AG20443 (cell line): ENCODE measurements at regions not wholly inside any gene's neighbourhood (a gene's known extent, or its start where the extent isn't known, plus 50 kb on each side); places are given as distances from the start of the nearest gene placed in this dataset.
A peak's percentile ranks its signal among the peaks of the same experiment; 100 is the strongest.

ENCODE experiments used
- DNase-seq: peaks from one replicate; pipeline ENCODE4 v3.0.0; 2012; ENCODE audit warnings: low spot score, mixed read lengths

GRCh38 chr2:66849153-66849755, 414.3 kb downstream of the MEIS1 start:
- DNase-seq: no peak

- DNase-seq: no peak
Measured at GRCh38 chr2:66850376-66850775, 415.5 kb downstream of the MEIS1 start.

DNA sequence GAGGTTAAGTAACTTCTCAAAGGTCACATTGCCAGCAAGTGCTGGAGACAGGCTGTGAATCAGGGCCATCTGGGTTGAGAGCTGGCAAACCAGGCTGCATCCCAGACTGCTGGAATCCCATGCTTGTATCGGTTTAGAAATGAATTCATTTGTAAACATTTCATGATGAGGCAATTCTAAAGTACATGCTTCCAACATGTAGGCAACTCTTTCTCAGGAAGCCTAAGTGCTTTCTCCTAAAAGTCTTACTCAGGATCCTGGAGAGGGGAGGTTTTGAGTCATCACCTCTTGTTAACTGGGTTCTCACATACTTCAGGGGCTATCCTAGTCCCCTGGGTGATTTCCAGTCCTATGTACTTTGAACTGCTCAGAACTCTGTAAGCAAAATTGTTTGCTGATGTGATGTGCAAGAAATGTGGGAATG, 416.5 kb downstream of the MEIS1 start:
- peak; percentile 78 for DNase-seq

GRCh38 chr2:66852953-66853352, 418.0 kb downstream of the MEIS1 start:
- DNase-seq: no peak

DNA sequence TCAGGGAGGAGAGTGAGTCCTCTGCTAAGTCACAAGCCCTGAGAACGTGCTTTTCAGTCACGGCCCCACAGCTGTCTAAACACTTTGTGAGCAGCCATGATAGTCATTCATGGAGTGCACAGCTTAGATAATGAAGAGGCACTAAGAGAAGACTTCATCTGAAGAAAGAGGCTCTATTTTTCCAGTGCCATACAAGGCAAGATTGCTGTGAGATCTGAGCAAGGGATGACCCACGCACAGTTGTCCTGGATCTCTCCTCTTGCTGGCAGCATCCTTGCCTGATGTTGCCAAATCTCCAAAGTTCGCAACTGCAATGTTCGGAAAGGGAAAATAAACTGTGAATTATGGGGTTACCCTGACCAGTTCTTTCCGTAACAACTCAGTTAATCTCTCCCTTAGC, 418.7 kb downstream of the MEIS1 start:
- no peak for DNase-seq

DNA sequence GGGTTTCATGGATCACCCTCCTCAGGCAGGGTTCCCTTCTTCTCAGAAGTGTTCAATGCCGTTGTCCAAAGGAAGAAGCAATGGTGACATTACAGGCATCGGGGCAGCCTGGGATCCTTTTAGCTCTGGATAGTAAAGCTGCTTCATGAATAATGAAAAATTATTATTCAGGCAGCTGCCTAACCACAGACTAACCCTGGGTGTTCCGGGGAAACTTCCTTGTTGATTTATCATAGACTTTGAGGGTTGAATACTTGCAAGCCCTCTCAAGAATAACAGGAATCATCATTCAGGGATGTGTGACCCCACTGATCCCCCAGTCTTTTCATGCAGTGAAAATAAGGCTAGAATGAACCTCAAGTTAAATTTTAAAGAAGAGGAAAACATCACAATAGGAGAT, 419.4 kb downstream of the MEIS1 start:
- DNase-seq: no peak

GRCh38 chr2:66862885-66863650, 428.1 kb downstream of the MEIS1 start:
- peak; percentile 67 for DNase-seq

DNA sequence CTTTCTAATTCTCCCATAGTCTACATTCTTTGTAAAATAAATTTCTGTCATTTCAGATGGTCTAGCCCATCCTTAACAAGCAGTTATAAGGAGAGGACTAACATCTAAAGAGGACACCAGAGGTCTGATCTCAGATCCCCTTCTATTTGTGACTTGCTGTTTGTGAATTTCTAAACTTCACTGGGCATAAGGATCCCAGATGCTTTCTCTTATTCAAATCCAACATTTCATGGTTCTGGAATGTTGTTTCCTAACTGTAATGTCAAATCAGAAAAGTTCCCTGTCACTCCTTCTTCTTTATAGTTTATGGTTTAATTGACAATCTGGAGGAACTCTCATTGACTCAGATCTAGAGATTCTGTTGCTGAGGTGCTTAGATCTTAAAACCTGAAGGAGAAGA, 430.2 kb downstream of the MEIS1 start:
- no peak for DNase-seq

DNA sequence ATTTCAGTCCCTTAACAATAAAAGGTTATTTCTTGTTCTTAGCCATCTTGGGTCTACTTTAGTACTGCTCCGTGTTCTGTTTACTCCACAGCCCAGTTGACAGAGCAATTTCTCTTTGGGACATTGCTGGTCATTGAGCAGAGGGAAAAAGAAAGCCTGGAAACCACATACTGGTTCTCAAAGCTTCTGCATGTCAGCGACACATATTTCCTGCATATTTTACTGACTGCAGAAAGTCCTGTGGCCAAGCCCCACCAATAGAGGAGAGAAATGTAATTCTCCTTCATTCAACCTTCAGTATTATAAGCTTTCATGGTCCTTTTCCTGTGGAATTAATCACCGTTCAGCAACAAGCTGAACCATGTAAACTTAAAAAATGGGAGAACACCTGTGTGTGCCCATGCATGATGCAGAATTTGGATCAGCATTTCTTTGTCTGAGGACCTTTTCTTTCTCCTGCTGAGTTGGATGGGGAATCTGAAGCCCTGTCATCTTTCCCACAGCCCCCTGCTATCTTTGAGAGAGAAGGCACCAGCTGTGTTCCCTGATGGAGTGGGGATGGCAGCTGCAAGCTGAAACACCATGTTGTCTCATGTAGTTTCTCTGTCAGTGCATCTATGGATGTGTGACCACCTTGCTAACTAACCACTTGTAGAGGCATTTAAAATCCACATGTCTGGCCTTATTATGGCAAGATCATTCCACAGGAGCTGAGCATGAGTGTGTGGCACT, 431.6 kb downstream of the MEIS1 start:
- DNase-seq: peak; percentile 34

- DNase-seq: peak; percentile 15
Measured at GRCh38 chr2:66867063-66867441, 432.1 kb downstream of the MEIS1 start.

GRCh38 chr2:66869076-66869475, 434.2 kb downstream of the MEIS1 start:
- DNase-seq: peak; percentile 68

- DNase-seq: peak; percentile 20
Measured at GRCh38 chr2:66872081-66872985, 437.4 kb downstream of the MEIS1 start.

GRCh38 chr2:66872986-66873754, 438.2 kb downstream of the MEIS1 start:
- no peak for DNase-seq

GRCh38 chr2:66874411-66874810, 439.5 kb downstream of the MEIS1 start:
- peak; percentile 40 for DNase-seq

DNA sequence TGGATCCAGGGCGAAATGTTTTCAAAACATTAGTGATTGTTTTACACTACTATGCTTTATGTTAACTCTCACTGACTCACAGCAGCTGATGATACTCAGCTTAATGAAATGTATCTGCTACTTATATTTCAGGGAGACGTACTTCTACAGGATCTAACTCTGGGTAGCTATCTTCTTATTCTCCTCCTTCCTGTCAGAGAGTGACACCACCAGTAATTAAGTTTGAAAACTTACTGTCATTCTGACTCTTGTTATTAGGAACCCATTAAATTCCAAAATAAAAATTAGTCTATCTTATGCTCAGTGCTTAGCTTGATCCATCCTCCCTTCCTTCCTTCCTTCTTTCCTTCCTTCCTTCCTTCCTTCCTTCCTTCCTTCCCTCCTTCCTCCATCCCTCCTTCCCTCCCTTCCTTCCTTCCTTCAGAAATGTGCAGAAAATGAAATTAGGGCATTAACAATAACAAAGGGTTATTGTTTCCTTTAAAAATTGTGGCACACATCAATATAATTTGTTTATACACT, 441.1 kb downstream of the MEIS1 start:
- DNase-seq: no peak

GRCh38 chr2:66885775-66886383, 451.0 kb downstream of the MEIS1 start:
- no peak for DNase-seq

DNA sequence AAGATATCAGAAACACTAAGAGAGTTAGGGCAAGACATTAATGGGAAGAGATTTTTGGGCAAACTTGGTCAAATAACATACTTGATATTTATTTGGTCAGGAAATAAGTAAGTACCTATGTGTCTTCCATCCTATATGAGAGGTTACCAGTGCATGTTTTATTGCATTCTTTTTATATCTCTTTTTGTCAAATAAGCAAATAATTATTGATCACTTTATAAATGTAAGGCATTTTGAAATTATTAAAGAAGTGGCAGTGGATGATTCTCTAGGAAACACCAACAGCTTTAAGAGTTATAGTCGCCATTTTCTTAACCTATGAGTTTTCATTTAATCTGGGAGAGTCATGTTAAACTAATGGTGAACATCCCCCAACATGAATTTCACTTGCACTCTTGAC, 453.3 kb downstream of the MEIS1 start:
- DNase-seq: no peak

DNA sequence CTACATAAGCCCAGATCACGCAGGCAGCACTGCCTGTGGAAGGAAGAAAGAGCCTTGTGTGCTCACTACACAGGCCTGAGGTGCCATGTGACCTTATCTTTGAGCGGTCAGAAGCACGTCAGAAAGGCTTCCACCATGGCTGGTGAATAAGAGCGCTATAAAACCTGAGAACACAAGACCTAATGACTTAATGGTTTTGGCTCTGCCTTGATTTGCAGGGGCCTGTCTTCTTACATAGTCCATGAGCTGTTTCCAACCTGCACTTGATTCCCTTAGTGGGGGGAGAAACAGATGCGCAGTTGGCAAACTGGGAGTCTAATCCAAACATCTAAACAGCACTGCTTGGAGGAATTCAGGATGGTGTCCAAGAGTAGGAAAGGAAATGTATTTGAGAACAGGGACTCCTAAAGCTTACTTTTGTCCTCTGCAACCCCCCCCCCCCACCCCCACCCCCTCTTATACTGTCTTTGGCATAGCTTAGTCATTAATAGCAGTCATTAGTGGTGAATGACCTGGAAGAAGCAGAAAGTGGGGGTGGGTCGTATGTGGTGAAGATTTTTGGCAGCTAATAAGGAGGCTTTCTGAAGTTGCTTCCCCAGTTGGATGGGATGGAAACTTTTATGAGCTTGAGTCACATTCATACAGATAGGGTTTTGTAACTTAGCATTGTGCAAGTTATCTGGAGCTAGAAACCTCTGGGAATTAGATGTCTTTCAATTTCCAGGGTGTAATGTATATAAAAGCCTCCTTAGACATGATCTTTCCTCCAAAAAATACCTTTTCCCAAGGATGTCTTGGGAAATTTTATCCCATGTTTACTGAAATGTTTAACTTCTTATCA, 454.1 kb downstream of the MEIS1 start:
- peak; percentile 72 for DNase-seq

DNA sequence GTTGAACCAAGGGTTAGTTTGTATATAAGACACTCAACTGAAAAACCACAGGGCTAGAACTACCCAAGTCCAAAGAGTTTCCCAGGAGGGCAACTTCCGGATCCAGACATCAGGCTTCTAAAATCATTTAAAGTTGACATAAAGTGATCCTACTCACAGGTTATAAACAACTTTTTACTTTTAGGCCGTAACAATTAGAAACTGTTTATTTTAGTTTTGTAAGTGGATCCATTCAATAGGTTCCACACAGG, 454.6 kb downstream of the MEIS1 start:
- no peak for DNase-seq

GRCh38 chr2:66890166-66890742, 455.3 kb downstream of the MEIS1 start:
- DNase-seq: no peak
